ENCODE measurements at regions not wholly inside any gene's neighbourhood (a gene's known extent, or its start where the extent isn't known, plus 50 kb on each side); places are given as distances from the start of the nearest gene placed in this dataset.

DNA sequence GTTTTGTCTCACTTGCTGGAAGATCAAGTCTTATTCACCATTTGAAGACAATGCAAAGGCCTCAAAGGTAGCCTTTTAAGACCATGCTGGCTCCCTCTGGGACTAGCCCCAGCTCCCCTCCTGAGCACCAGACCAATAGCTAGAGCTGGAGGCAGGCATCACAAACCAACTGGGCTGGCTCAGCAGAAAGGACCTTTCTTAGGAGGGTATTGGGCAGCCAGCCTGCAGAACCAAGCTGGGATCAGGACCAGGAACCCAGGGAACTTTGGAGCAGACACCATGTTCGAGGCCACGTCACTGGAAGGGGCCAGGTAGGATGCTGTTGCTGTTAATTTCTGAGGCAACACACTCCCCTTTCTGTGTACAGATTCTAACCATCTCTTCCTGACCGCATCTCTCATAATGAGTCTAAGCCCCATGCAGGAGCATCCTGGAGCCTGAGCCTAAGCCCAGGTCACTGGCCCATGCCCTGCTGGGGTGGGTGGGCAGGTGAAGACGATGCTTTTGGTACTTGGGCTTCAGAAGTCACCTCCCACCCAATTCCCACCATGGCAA, 81.4 kb upstream of the KLF13 start:
- H2BK15ac ChIP-seq (ENCODE audit: low read length) = no peak overlapping the region
- ChIA-PET CTCF (ENCODE audit: partially characterized antibody) (interaction anchor here (0.6 kb wide), 1 partner anchor 264 kb away, joined by 3 read pairs; no protein-coding TSS in a partner anchor), POLR2A (ENCODE audit: partially characterized antibody) (no interaction called here)
- no peak overlapping the region for H3K27ac ChIP-seq (ENCODE audit: low read depth, low read length)
- no peaks in the 10 kb centered on the region for H3K79me2 ChIP-seq (ENCODE audit: control insufficient read depth in 1 of 2, insufficient read depth in 2 of 2, low read length in 2 of 2)
- no peaks in the 10 kb centered on the region for H3K36me3 ChIP-seq (ENCODE audit: control insufficient read depth in 2 of 4, insufficient read depth in 4 of 4, low read length in 3 of 4)
- no peak overlapping the region for H4K8ac ChIP-seq (ENCODE audit: extremely low read depth, insufficient read depth, low read length)
- H3K23me2 ChIP-seq (ENCODE audit: low read depth, low read length) = no peaks in the 10 kb centered on the region
- no peak overlapping the region for H3K18ac ChIP-seq (ENCODE audit: extremely low read depth, low read length)
- H2AFZ ChIP-seq (ENCODE audit: low read length) = no peak overlapping the region
- no peak overlapping the region for H3K56ac ChIP-seq (replicated peaks; ENCODE audit: insufficient read length, low read depth, low read length)
- no peak overlapping the region for H2AK5ac ChIP-seq (ENCODE audit: low read depth, low read length)
- no peak overlapping the region for H4K5ac ChIP-seq (ENCODE audit: insufficient read length, low read depth, low read length)
- H3K4me1 ChIP-seq (replicated peaks in 1 of 4; ENCODE audit: control insufficient read depth in 3 of 4, insufficient read depth in 4 of 4, low read length in 3 of 4) = no peaks in the 10 kb centered on the region
- no peak overlapping the region for H3K4me2 ChIP-seq (ENCODE audit: insufficient read depth in 1 of 2, low read depth in 2 of 2, low read length in 2 of 2)
- H3K14ac ChIP-seq (ENCODE audit: insufficient read length) = no peak overlapping the region
- no peak overlapping the region for H3K4ac ChIP-seq (replicated peaks; ENCODE audit: insufficient read length, low read depth, low read length)
- WGBS, 2 experiments (ENCODE audit: extremely low coverage in 1 of 2, insufficient coverage in 1 of 2, insufficient read length in 1 of 2, insufficient replicate concordance in 2 of 2, low coverage in 1 of 2, low lambda C conversion rate in 2 of 2, missing lambda C conversion rate in 1 of 2) = 91% methylated on average over 4 of the region's 4 CpGs; no CpG with 5 or more reads in 1 of the 2 experiments
- no peak overlapping the region for H2BK12ac ChIP-seq (ENCODE audit: low read depth, low read length)
- no peak overlapping the region for H2BK5ac ChIP-seq (ENCODE audit: low read depth, low read length)
- no peaks in the 10 kb centered on the region; the same call in 1 of the 2 replicates for H3K79me1 ChIP-seq (ENCODE audit: low read depth, low read length)
- H3K23ac ChIP-seq (ENCODE audit: insufficient read length) = no peak overlapping the region
- DNase-seq (ENCODE audit: low read depth in 1 of 2, low spot score in 2 of 2) (no peak), FAIRE-seq (no peak)
- no peak overlapping the region for H2BK120ac ChIP-seq (replicated peaks; ENCODE audit: low read depth, low read length)
- no peak overlapping the region for H3K4me3 ChIP-seq (ENCODE audit: extremely low read depth in 1 of 4, insufficient read depth in 2 of 4, low read depth in 3 of 4, low read length in 4 of 4)
- no peak overlapping the region for H2BK20ac ChIP-seq (ENCODE audit: low read length)
- H3K27me3 ChIP-seq (replicated peaks in 1 of 4; ENCODE audit: control insufficient read depth in 3 of 4, extremely low read depth in 1 of 4, insufficient read depth in 3 of 4, low read length in 3 of 4) = no peaks in the 10 kb centered on the region; a peak in 1 of 7 replicates
- no peak for TF ChIP-seq EZH2 (IDR thresholded peaks at IDR 0.05; ENCODE audit: low read depth, low read length, severe bottlenecking)
- TF ChIP-seq CBX5 (IDR thresholded peaks at IDR 0.05; ENCODE audit: low read depth, low read length) = no peak
- no peak for TF ChIP-seq CTCF (IDR thresholded peaks at IDR 0.05; ENCODE audit: control extremely low read depth in 1 of 3, insufficient read depth in 1 of 3, low read depth in 1 of 3, low read length in 3 of 3)
- no peak for TF ChIP-seq HDAC6 (IDR thresholded peaks at IDR 0.05; ENCODE audit: low read depth, low read length)
- TF ChIP-seq RBBP5 (IDR thresholded peaks at IDR 0.05; ENCODE audit: borderline replicate concordance, low read depth, low read length) = no peak
- no peak for TF ChIP-seq TAF1 (IDR thresholded peaks at IDR 0.05; ENCODE audit: low read depth, low read length)
- no peak for TF ChIP-seq SUZ12 (IDR thresholded peaks at IDR 0.05; ENCODE audit: low read length)
- H4K20me1 ChIP-seq (replicated peaks in 1 of 2; ENCODE audit: control insufficient read depth in 1 of 2, insufficient read depth in 2 of 2, low read length in 2 of 2) = no peaks in the 10 kb centered on the region
- no peaks in the 10 kb centered on the region for H3K9me3 ChIP-seq (ENCODE audit: insufficient read depth in 2 of 2, low read depth in 1 of 2, low read length in 1 of 2)
- no peak overlapping the region for H4K91ac ChIP-seq (replicated peaks; ENCODE audit: insufficient read length, low read length)
- H3K9ac ChIP-seq (replicated peaks in 1 of 4; ENCODE audit: extremely low read depth in 1 of 4, low read depth in 3 of 4, low read length in 3 of 4) = no peak overlapping the region
